ENCODE measurements at regions not wholly inside any gene's neighbourhood (a gene's known extent, or its start where the extent isn't known, plus 50 kb on each side); places are given as distances from the start of the nearest gene placed in this dataset.

DNA sequence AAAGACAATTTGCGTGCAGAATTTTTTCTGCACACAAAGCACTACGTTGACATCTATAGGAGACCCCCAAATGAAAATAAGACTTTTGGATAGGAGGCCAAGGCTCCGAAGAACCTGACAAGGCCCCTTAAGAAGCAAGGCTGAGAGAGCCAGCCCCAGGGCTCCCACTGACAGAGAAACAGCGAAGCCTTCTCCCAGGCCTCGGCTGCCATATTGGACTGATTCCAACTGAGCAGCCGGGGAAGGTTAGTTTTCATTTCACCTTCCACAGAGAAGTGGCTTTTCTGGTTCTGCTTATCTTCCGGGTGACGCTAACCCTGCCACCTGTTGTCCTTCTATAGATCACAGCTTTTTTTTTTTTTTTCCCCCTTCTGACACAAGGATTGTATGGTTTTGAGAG lies 356.7 kb downstream of the SOX9 start:
- TF ChIP-seq BACH2 (CRISPR knock-in tag; IDR thresholded peaks at IDR 0.05; ENCODE audit: borderline replicate concordance) (no peak), CSDC2 (CRISPR knock-in tag; IDR thresholded peaks at IDR 0.05) (no peak), ZNF70 (CRISPR knock-in tag; IDR thresholded peaks at IDR 0.05) (no peak), ISL1 (CRISPR knock-in tag; IDR thresholded peaks at IDR 0.05) (no peak), PPARA (CRISPR knock-in tag; IDR thresholded peaks at IDR 0.05; ENCODE audit: borderline replicate concordance) (no peak), ESRRG (CRISPR knock-in tag; IDR thresholded peaks at IDR 0.05) (no peak), TSHZ2 (CRISPR knock-in tag; IDR thresholded peaks at IDR 0.05) (no peak), SNAI2 (CRISPR knock-in tag; IDR thresholded peaks at IDR 0.05) (no peak), GLIS3 (CRISPR knock-in tag; IDR thresholded peaks at IDR 0.05) (no peak), TOX (CRISPR knock-in tag; IDR thresholded peaks at IDR 0.05; ENCODE audit: borderline replicate concordance) (no peak), TCF4 (CRISPR knock-in tag; IDR thresholded peaks at IDR 0.05; ENCODE audit: borderline replicate concordance) (no peak), OSR1 (CRISPR knock-in tag; IDR thresholded peaks at IDR 0.05) (no peak), ZNF565 (CRISPR knock-in tag; conservative IDR thresholded peaks at IDR 0.05; ENCODE audit: low read depth) (no peak), PATZ1 (CRISPR knock-in tag; IDR thresholded peaks at IDR 0.05; ENCODE audit: borderline replicate concordance) (no peak), RARB (CRISPR knock-in tag; IDR thresholded peaks at IDR 0.05) (no peak), CSRNP3 (CRISPR knock-in tag; IDR thresholded peaks at IDR 0.05) (no peak), ZC3H10 (CRISPR knock-in tag; IDR thresholded peaks at IDR 0.05) (no peak), ARNTL (CRISPR knock-in tag; IDR thresholded peaks at IDR 0.05; ENCODE audit: borderline replicate concordance, low read depth) (no peak), ZFP30 (CRISPR knock-in tag; IDR thresholded peaks at IDR 0.05) (no peak)
- TF ChIP-seq, protein P1, sequence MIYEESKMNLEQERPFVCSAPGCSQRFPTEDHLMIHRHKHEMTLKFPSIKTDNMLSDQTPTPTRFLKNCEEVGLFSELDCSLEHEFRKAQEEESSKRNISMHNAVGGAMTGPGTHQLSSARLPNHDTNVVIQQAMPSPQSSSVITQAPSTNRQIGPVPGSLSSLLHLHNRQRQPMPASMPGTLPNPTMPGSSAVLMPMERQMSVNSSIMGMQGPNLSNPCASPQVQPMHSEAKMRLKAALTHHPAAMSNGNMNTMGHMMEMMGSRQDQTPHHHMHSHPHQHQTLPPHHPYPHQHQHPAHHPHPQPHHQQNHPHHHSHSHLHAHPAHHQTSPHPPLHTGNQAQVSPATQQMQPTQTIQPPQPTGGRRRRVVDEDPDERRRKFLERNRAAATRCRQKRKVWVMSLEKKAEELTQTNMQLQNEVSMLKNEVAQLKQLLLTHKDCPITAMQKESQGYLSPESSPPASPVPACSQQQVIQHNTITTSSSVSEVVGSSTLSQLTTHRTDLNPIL (CRISPR knock-in tag; IDR thresholded peaks at IDR 0.05; ENCODE audit: low read depth), result no peak

GRCh38 chr17:72479113-72479512 lies 358.3 kb downstream of the SOX9 start:
- TF ChIP-seq TOX (CRISPR knock-in tag; IDR thresholded peaks at IDR 0.05; ENCODE audit: borderline replicate concordance) (no peak), ZFP3 (CRISPR knock-in tag; IDR thresholded peaks at IDR 0.05) (no peak), BACH2 (CRISPR knock-in tag; IDR thresholded peaks at IDR 0.05; ENCODE audit: borderline replicate concordance) (no peak), CSRNP3 (CRISPR knock-in tag; IDR thresholded peaks at IDR 0.05) (no peak), ZNF70 (CRISPR knock-in tag; IDR thresholded peaks at IDR 0.05) (no peak), ESRRG (CRISPR knock-in tag; IDR thresholded peaks at IDR 0.05) (no peak), TSHZ2 (CRISPR knock-in tag; IDR thresholded peaks at IDR 0.05) (no peak), SNAI2 (CRISPR knock-in tag; IDR thresholded peaks at IDR 0.05) (no peak), ZNF565 (CRISPR knock-in tag; conservative IDR thresholded peaks at IDR 0.05; ENCODE audit: low read depth) (no peak), ARNTL (CRISPR knock-in tag; IDR thresholded peaks at IDR 0.05; ENCODE audit: borderline replicate concordance, low read depth) (no peak), TCF4 (CRISPR knock-in tag; IDR thresholded peaks at IDR 0.05; ENCODE audit: borderline replicate concordance) (no peak), GLIS3 (CRISPR knock-in tag; IDR thresholded peaks at IDR 0.05) (no peak), ZNF8 (CRISPR knock-in tag; IDR thresholded peaks at IDR 0.05) (no peak), PATZ1 (CRISPR knock-in tag; IDR thresholded peaks at IDR 0.05; ENCODE audit: borderline replicate concordance) (no peak), CSDC2 (CRISPR knock-in tag; IDR thresholded peaks at IDR 0.05) (no peak), OSR1 (CRISPR knock-in tag; IDR thresholded peaks at IDR 0.05) (no peak), RARB (CRISPR knock-in tag; IDR thresholded peaks at IDR 0.05) (no peak), ZC3H10 (CRISPR knock-in tag; IDR thresholded peaks at IDR 0.05) (no peak)
- TF ChIP-seq, protein P1 (CRISPR knock-in tag; IDR thresholded peaks at IDR 0.05; ENCODE audit: low read depth), result no peak
- ATAC-seq, result no peak; the same call in 1 of the 3 replicates

More for the DNA sequence above, 356.7 kb downstream of the SOX9 start:
- no peak for ATAC-seq
